ENCODE measurements at regions not wholly inside any gene's neighbourhood (a gene's known extent, or its start where the extent isn't known, plus 50 kb on each side); places are given as distances from the start of the nearest gene placed in this dataset.
"Not testable (repeated sequence)": the region's sequence is repeated elsewhere in the genome, so short reads cannot be mapped to it uniquely, and the experiment has no call there.

DNA sequence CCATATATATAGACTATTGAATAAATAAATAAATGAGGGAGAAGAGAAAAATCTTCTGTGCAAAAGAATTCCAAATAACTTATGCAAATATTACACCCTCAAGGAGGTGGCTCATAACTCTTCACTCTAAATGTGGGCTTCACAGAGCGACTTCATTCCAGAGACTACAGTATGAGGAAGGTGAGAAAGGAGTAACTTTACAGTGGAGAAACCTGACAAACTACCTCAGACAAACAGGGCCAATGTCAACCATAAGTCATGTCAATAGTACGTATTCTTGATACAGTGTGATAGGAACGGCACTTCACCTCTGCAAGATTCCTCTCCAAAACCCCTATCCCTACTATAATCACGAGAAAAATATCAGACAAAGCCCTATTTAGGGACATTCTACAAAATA, 158.4 kb upstream of the NAMPT start:
- no peak overlapping the region for H3K4me3 Mint-ChIP-seq
- no peaks in the 10 kb centered on the region for H3K36me3 Mint-ChIP-seq (ENCODE audit: low read depth)
- H3K4me1 Mint-ChIP-seq (ENCODE audit: low read depth), result no peaks in the 10 kb centered on the region
- ChIA-PET CTCF (no interaction called here), POLR2A (no interaction called here)
- ATAC-seq (no peak), DNase-seq (no peak)
- H3K27me3 Mint-ChIP-seq, result peaks cover 50% of the 10 kb centered on the region
- intact Hi-C loops (cut with micrococcal nuclease), result no loop called here
- no peak overlapping the region for H3K27ac Mint-ChIP-seq
- TF ChIP-seq, protein P1, sequence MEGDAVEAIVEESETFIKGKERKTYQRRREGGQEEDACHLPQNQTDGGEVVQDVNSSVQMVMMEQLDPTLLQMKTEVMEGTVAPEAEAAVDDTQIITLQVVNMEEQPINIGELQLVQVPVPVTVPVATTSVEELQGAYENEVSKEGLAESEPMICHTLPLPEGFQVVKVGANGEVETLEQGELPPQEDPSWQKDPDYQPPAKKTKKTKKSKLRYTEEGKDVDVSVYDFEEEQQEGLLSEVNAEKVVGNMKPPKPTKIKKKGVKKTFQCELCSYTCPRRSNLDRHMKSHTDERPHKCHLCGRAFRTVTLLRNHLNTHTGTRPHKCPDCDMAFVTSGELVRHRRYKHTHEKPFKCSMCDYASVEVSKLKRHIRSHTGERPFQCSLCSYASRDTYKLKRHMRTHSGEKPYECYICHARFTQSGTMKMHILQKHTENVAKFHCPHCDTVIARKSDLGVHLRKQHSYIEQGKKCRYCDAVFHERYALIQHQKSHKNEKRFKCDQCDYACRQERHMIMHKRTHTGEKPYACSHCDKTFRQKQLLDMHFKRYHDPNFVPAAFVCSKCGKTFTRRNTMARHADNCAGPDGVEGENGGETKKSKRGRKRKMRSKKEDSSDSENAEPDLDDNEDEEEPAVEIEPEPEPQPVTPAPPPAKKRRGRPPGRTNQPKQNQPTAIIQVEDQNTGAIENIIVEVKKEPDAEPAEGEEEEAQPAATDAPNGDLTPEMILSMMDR (IDR thresholded peaks at IDR 0.05), result no peak
- peaks cover 2% of the 10 kb centered on the region for H3K9me3 Mint-ChIP-seq

GRCh38 chr7:106442476-106442875, 157.7 kb upstream of the NAMPT start:
- Mint-ChIP-seq H3K27me3 (peaks cover 48% of the 10 kb centered on the region), H3K27ac (no peak overlapping the region), H3K36me3 (ENCODE audit: low read depth) (peaks cover 1% of the 10 kb centered on the region), H3K4me3 (no peak overlapping the region), H3K9me3 (peaks cover 4% of the 10 kb centered on the region), H3K4me1 (ENCODE audit: low read depth) (no peaks in the 10 kb centered on the region)
- ATAC-seq, result no peak
- intact Hi-C loops (cut with micrococcal nuclease), result no loop called here
- ChIA-PET CTCF (interaction anchor here (2.8 kb wide), 1 partner anchor 19 kb away, joined by 7 read pairs; no protein-coding TSS in a partner anchor), POLR2A (interaction anchor here (1.2 kb wide), 1 partner anchor 24 kb away, joined by 3 read pairs; no protein-coding TSS in a partner anchor)
- DNase-seq, result no peak
- TF ChIP-seq, protein P1 (IDR thresholded peaks at IDR 0.05), result no peak

DNA sequence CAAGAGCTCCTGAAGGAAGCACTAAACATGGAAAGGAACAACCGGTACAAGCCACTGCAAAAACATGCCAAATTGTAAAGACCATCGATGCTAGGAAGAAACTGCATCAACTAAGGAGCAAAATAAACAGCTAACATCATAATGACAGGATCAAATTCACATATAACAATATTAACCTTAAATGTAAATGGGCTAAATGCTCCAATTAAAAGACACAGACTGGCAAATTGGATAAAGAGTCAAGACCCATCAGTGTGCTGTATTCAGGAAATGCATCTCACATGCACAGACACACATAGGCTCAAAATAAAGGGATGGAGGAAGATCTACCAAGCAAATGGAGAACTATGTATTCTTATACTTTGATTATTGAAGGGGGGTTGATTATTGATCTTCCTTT, 156.6 kb upstream of the NAMPT start:
- CTCF ChIA-PET, result interaction anchor here (2.8 kb wide), 1 partner anchor 20 kb away, joined by 7 read pairs; no protein-coding TSS in a partner anchor
- H3K27me3 Mint-ChIP-seq, result peaks cover 48% of the 10 kb centered on the region
- intact Hi-C loops (cut with micrococcal nuclease); DNase-seq; H3K4me3 Mint-ChIP-seq; ATAC-seq; H3K4me1 Mint-ChIP-seq (ENCODE audit: low read depth); H3K9me3 Mint-ChIP-seq; H3K27ac Mint-ChIP-seq; H3K36me3 Mint-ChIP-seq (ENCODE audit: low read depth): not testable (repeated sequence)
- POLR2A ChIA-PET, result interaction anchor here (1.2 to 1.4 kb wide), 2 partner anchors 22 to 156 kb away, joined by 3 to 4 read pairs; partner anchors contain the start of gene NAMPT

DNA sequence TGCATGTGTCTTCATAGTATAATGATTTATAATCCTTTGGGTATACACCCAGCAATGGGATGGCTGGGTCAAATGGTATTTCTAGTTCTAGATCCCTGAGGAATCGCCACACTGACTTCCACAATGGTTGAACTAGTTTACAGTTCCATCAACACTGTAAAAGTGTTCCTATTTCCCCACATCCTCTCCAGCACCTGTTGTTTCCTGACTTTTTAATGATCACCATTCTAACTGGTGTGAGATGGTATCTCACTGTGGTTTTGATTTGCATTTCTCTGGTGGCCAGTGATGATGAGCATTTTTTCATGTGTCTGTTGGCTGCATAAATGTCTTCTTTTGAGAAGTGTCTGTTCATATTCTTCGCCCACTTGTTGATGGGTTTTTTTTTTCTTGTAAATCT, 152.2 kb upstream of the NAMPT start:
- intact Hi-C loops (cut with micrococcal nuclease); H3K9me3 Mint-ChIP-seq; POLR2A ChIA-PET; H3K27ac Mint-ChIP-seq; CTCF ChIA-PET; DNase-seq; H3K36me3 Mint-ChIP-seq (ENCODE audit: low read depth); ATAC-seq; H3K4me3 Mint-ChIP-seq: not testable (repeated sequence)
- peaks cover 42% of the 10 kb centered on the region for H3K27me3 Mint-ChIP-seq
- H3K4me1 Mint-ChIP-seq (ENCODE audit: low read depth), result peaks cover 13% of the 10 kb centered on the region

DNA sequence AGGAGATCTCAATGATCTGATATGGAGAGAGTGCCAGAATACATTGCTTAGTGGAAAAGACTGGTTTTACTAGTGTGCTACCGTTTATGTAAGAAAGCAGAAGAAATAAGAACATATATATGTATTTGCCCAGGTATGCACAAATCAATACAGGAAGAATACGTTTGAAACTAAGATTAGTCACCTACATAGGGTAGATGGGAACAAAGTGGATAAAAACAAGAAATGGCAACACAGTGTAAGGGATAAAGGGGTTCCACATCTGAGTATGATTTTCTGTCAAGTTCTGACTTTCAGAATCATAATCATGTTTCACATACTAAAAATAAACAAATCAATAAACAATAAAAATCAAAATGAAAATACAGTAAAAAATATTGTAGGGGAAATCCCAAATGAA, 148.6 kb upstream of the NAMPT start:
- ChIA-PET CTCF (interaction anchor here (1.1 to 1.5 kb wide), 2 partner anchors 29 to 257 kb away, joined by 3 to 6 read pairs; no protein-coding TSS in a partner anchor), POLR2A (no interaction called here)
- Mint-ChIP-seq H3K36me3 (ENCODE audit: low read depth) (peaks cover 1% of the 10 kb centered on the region), H3K4me3 (no peak overlapping the region), H3K27me3 (peaks cover 32% of the 10 kb centered on the region), H3K4me1 (ENCODE audit: low read depth) (peaks cover 26% of the 10 kb centered on the region), H3K27ac (no peak overlapping the region), H3K9me3 (peaks cover 2% of the 10 kb centered on the region)
- no peak for ATAC-seq
- DNase-seq, result no peak
- intact Hi-C loops (cut with micrococcal nuclease), result no loop called here
- TF ChIP-seq, protein P1 (IDR thresholded peaks at IDR 0.05), result no peak

- Mint-ChIP-seq H3K36me3 (ENCODE audit: low read depth) (peaks cover 8% of the 10 kb centered on the region), H3K9me3 (no peaks in the 10 kb centered on the region), H3K27me3 (peaks cover 30% of the 10 kb centered on the region), H3K27ac (no peak overlapping the region), H3K4me3 (no peak overlapping the region), H3K4me1 (ENCODE audit: low read depth) (peaks cover 38% of the 10 kb centered on the region)
- ATAC-seq (no peak), DNase-seq (no peak)
- TF ChIP-seq, protein P1 (IDR thresholded peaks at IDR 0.05), result no peak
- intact Hi-C loops (cut with micrococcal nuclease), result no loop called here
- ChIA-PET CTCF (no interaction called here), POLR2A (no interaction called here)
Measured at GRCh38 chr7:106430535-106431455, 146.0 kb upstream of the NAMPT start.

All from activated CD8-positive, alpha-beta T cell treated with anti-CD3 and anti-CD28 coated beads for 36 hours (primary cell).